OCI-M2 (cell line): ENCODE measurements at regions not wholly inside any gene's neighbourhood (a gene's known extent, or its start where the extent isn't known, plus 50 kb on each side); places are given as distances from the start of the nearest gene placed in this dataset.

Experiments used
- DNase-seq: peaks from one replicate; lab custom pipeline; 2025; ENCODE audit not compliant: unreplicated experiment; lab: John Stamatoyannopoulos, UW

DNA sequence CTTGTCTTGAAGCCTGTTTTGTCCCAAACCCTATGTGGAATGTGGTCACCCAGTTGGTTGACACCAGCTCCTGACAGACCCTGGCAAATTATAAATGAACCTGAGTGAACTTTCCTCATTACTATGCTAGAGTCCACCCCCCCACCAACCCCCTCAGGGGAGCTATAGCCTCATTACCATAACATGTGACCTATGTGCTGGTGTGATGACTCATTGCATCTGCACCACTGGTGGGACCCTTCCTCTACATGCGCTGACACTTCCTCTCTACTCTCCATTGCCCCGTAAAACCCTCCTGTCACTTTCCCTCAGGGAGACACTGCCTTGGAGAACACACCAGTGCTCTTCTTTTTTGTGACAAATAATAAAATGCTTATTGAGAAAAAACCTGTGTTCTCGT lies 105.0 kb upstream of the SESN3 start:
- no peak for DNase-seq

GRCh38 chr11:95331161-95331560 lies 100.2 kb upstream of the SESN3 start:
- no peak for DNase-seq

GRCh38 chr11:95330302-95330701 lies 99.3 kb upstream of the SESN3 start:
- no peak for DNase-seq

DNA sequence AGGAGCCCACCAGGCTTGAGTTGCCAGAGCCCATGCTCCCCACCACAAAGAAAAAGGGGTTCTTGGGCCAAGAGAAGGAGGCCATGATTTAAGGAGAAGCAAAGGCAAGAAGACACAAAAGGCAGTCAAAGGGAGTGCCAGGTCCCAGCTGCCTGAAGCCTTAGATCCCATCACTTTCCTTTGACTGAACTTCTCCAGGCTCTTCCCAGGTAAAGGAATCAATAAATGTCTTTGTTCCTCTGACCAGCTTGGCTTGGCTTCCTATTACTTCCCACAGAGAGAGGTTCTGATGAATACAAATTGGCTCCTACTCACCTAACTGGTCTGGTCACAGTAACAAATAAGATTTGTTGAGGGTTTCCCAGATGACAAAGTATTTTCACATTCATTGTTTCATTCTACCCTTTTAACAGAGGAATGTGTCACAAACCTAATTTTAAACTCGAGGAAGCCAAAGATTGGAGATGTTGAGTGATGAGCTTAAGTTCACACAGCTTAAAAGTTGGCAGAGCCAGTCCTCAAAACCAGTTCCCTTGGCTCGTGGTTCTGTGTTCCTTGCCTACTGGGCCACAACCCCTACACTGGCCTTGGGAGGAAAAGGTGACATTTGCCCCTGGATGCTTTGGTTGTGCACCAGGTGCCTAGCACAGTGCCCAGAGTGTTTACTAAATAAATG lies 96.4 kb upstream of the SESN3 start:
- no peak for DNase-seq

DNA sequence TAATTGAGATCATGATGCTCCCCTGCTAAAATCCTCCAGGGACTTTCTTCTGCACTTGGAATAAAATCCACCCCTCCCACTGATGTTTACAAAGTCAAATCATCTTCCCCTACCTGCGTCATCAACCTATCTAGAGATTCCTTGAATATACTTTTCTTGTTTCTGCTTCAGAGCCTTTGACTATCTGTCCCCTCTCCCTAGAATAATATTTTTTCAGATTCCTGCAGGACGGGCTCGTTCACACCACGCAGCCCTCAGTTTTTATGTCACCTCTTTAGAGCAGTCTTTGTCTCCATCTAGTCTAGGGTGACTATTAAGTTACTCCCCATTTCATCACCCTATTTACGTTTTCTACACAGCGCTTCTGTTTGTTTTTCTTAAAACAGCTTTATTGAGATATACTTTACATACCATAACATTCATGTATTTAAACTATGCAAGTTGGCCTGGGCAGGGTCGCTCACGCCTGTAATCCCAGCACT lies 94.8 kb upstream of the SESN3 start:
- DNase-seq, result no peak

GRCh38 chr11:95324826-95325225 lies 93.8 kb upstream of the SESN3 start:
- no peak for DNase-seq

DNA sequence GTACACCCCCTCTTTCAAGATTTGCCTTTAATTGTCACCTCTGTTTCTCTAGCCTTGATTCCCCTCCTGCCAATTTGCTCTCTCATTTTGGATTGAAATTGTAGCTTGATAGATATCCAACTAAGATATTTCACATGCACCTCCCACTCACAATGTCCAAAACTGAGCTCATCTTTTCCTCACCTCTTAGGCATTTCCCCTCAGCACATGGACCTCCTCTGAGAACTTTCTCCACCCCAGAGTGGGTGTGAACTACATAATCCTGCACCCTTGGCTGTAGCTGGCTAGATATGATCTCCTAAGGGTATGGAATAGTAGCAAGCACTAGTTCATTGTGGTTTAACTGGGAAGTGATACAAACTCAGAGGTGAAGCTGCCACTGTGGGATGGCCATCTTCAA lies 91.5 kb upstream of the SESN3 start:
- DNase-seq, result no peak

DNA sequence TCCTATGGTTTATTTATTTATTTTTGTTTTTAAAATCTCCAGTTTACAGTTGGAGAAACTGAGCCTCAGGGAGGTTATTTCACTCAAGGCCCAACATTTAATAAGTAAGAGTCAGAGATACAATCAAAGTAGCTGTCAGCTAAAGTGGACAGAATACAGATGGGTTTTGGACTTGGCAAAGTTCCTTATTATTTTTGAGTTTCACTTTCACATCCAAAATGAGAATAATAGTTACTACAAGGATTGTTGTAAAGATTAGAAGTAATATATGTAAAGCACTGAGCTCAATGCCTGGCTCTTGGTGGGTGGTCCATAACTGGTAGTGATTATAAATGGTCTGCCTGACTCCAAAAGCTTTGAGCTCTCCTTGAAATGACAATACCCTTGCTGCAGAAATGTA lies 87.5 kb upstream of the SESN3 start:
- no peak for DNase-seq

GRCh38 chr11:95308512-95309035 lies 77.6 kb upstream of the SESN3 start:
- no peak for DNase-seq

GRCh38 chr11:95307286-95307685 lies 76.3 kb upstream of the SESN3 start:
- DNase-seq, result no peak

DNA sequence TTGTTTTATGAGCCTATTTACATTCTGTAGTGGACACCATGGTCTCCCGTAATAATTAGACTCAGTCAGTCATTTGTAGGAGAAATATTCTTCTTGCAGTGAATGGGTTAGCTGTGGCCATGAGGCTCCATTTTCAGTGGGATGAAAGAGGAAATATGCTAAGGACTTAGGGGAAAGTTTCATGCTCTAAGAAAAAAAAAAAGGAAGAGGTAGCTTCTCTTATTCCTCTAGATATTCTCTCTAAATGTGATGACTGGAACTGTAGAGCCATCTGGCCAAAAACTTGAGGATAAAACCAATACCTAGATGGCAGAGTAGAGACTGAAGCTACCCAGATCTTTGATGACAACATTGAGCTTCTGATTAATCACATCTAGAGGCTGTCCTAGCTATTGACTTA lies 75.8 kb upstream of the SESN3 start:
- DNase-seq, result no peak

DNA sequence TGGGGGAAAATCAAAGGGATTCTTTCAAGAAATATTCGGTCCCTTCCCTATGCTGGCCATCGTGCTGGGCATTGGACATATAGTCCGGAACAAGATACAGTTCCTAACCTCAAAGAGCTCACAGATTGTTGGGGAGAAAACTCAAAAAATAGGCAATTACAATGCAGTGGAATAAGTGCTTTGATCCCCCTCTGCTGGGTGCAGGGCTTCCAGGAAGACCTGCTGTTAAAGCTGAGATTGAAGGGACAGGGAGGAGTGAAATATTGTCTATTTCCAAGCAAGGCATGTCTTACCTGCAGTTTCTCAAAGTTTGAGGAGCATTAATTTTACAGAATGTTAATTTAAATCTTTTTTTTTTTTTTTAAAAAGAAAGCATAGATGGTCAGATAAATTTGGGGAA lies 75.1 kb upstream of the SESN3 start:
- DNase-seq, result no peak

GRCh38 chr11:95305705-95306104 lies 74.7 kb upstream of the SESN3 start:
- no peak for DNase-seq

DNA sequence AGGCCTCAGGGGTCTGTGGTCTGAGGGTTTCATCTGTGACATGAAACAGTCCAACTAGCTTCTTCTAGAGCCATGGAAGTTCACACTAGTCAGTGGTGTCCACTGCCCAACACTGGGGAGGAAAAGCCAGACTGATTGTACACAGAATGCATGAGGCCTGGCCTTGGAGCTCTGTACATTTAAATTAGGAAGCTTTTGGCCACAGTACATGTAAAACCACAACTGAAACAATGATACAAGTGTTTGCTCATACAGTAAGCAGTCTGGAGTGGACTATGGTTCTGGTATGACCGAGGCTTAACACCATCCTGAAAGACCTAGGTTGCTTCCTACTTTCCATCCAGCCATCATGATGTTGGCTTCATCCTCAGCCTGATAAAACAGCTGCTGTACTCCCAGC lies 73.8 kb upstream of the SESN3 start:
- DNase-seq, result no peak

DNA sequence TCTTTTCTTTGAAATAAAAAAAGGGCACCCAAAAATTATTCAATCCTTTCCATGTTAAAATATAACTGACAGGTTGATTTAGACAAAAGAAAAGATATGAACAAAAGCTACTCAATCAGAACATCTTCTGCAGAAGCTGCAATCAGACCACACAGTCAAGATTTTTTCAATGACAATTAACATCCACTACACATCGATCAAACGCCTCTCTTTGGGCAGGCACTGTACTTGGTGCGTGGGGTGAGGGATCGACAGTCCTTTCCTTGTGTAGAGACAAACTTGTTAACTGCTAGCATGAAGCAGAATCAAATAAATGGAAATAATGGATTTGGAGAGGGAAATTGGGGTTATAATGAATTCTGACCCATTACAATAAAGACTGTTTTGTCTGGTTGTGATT lies 71.2 kb upstream of the SESN3 start:
- DNase-seq, result no peak

DNA sequence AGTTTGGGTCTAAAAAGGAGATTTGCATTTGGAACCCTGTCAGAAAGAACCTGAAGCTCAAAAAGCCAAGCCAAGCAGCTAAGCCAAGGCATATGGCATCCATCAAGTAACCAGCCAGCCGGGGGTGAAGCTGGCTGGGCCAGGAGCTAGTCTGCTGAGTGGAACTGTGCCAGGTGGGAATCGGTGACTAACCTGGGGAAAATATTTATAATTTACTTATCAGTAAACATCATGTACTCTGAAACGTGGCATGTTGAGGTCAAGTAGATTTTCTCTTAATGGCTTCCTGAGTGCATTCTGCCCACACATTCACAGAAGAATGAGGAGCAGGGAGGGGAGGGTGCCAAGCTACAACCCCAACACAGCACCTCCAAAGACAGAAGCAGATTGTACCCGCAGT lies 70.5 kb upstream of the SESN3 start:
- no peak for DNase-seq

- DNase-seq, result no peak
Measured at GRCh38 chr11:95299078-95299679, 68.2 kb upstream of the SESN3 start.

GRCh38 chr11:95297680-95298452 lies 66.9 kb upstream of the SESN3 start:
- DNase-seq, result no peak

- no peak for DNase-seq
Measured at GRCh38 chr11:95296621-95297025, 65.6 kb upstream of the SESN3 start.

DNA sequence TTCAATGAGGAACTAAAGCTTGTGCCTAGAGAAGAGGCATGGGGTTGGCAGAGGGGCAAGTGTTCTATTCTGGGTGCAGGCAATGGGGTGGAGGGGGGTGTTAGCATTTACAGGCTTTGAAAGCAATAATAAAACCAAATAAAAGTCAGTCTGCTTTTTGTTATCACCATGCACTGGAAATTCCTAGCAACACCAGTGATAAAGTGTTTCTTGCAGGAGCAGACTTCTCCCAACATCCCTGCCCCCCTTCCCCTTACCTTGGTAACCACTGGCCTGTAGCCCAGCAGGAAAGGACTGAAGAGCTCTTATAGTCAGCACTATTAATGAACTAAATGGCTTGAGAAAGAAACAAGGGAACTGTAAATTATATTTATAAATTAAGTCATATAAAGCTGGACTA lies 65.2 kb upstream of the SESN3 start:
- no peak for DNase-seq

GRCh38 chr11:95295382-95296149 lies 64.6 kb upstream of the SESN3 start:
- DNase-seq, result no peak
